Smooth muscle cell (in vitro differentiated cells): ENCODE measurements at regions not wholly inside any gene's neighbourhood (a gene's known extent, or its start where the extent isn't known, plus 50 kb on each side); places are given as distances from the start of the nearest gene placed in this dataset.
A peak's percentile ranks its signal among the peaks of the same experiment; 100 is the strongest.

Source experiments
- DNase-seq: peaks from one replicate; lab custom pipeline; 2025; ENCODE audit not compliant: unreplicated experiment; lab: John Stamatoyannopoulos, UW
- H2AFZ ChIP-seq: fragments of 200-600 bp; sonication (generic); 2 replicates; pipeline ENCODE4 v1.6.0; 2016; ENCODE audit warnings: antibody characterized with exemption, low read depth, mild to moderate bottlenecking
- H3F3A ChIP-seq: fragments of 200-600 bp; sonication (generic); 2 replicates; pipeline ENCODE4 v1.6.0; 2017; ENCODE audit warnings: antibody characterized with exemption, low read depth
- H3K27ac ChIP-seq: fragments of 200-600 bp; sonication (generic); 2 replicates; pipeline ENCODE4 v1.5.1; 2016; ENCODE audit warnings: low read depth, mild to moderate bottlenecking
- H3K27me3 ChIP-seq: fragments of 200-600 bp; sonication (generic); 2 replicates; pipeline ENCODE4 v1.6.1; 2016; ENCODE audit warnings: low read depth, mild to moderate bottlenecking
- H3K36me3 ChIP-seq: fragments of 200-600 bp; sonication (generic); 2 replicates; pipeline ENCODE4 v1.5.1; 2016; ENCODE audit warnings: low read depth
- H3K4me1 ChIP-seq: fragments of 200-600 bp; sonication (generic); 2 replicates; pipeline ENCODE4 v1.5.1; 2016; ENCODE audit warnings: low read depth
- H3K4me2 ChIP-seq: fragments of 200-600 bp; sonication (generic); 2 replicates; pipeline ENCODE4 v1.6.0; 2016; ENCODE audit warnings: mild to moderate bottlenecking
- H3K4me3 ChIP-seq: fragments of 200-600 bp; sonication (generic); 2 replicates; pipeline ENCODE4 v1.5.1; 2016; ENCODE audit warnings: mild to moderate bottlenecking
- H3K79me2 ChIP-seq: fragments of 200-600 bp; sonication (generic); 2 replicates; pipeline ENCODE4 v1.6.0; 2016; ENCODE audit warnings: low read depth, mild to moderate bottlenecking
- H3K9ac ChIP-seq: fragments of 200-600 bp; sonication (generic); 2 replicates; pipeline ENCODE4 v1.6.0; 2016; ENCODE audit warnings: low read depth
- H3K9me3 ChIP-seq: fragments of 200-600 bp; sonication (generic); replicated peaks from 2 replicates; pipeline ENCODE4 v1.5.1; 2016; ENCODE audit warnings: low read depth
- H4K20me1 ChIP-seq: fragments of 200-600 bp; sonication (generic); 2 replicates; pipeline ENCODE4 v1.6.0; 2016; ENCODE audit warnings: low read depth
- WGBS: methylation state at CpG from one replicate; pipeline ENCODE4 v1.1.7; 2016; ENCODE audit warnings: low lambda C conversion rate; 5-methylcytosine and 5-hydroxymethylcytosine counted together
- TF ChIP-seq, protein P1 (sequence below): fragments of 200-600 bp; sonication (generic); IDR thresholded peaks from 2 replicates; pipeline ENCODE4 v1.5.1; 2017; ENCODE audit warnings: borderline replicate concordance, mild to moderate bottlenecking, antibody characterized with exemption; ENCODE audit not compliant: insufficient read depth, poor library complexity, severe bottlenecking

- no peak for DNase-seq
- H3K27ac ChIP-seq, result no peak overlapping the region
- H3K9me3 ChIP-seq, result no peaks in the 10 kb centered on the region
- H3K4me2 ChIP-seq, result no peak overlapping the region
- H3K36me3 ChIP-seq, result no peaks in the 10 kb centered on the region
- H3F3A ChIP-seq, result no peaks in the 10 kb centered on the region
- H3K4me1 ChIP-seq, result peaks cover 1% of the 10 kb centered on the region
- no peaks in the 10 kb centered on the region for H4K20me1 ChIP-seq
- no peak overlapping the region for H3K9ac ChIP-seq
- no peaks in the 10 kb centered on the region for H3K27me3 ChIP-seq
- H3K79me2 ChIP-seq, result no peaks in the 10 kb centered on the region
- TF ChIP-seq, protein P1, sequence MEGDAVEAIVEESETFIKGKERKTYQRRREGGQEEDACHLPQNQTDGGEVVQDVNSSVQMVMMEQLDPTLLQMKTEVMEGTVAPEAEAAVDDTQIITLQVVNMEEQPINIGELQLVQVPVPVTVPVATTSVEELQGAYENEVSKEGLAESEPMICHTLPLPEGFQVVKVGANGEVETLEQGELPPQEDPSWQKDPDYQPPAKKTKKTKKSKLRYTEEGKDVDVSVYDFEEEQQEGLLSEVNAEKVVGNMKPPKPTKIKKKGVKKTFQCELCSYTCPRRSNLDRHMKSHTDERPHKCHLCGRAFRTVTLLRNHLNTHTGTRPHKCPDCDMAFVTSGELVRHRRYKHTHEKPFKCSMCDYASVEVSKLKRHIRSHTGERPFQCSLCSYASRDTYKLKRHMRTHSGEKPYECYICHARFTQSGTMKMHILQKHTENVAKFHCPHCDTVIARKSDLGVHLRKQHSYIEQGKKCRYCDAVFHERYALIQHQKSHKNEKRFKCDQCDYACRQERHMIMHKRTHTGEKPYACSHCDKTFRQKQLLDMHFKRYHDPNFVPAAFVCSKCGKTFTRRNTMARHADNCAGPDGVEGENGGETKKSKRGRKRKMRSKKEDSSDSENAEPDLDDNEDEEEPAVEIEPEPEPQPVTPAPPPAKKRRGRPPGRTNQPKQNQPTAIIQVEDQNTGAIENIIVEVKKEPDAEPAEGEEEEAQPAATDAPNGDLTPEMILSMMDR, result no peak
- H2AFZ ChIP-seq, result no peak overlapping the region
- H3K4me3 ChIP-seq, result no peak overlapping the region
- WGBS, result 88% methylated on average over 1 of the region's 1 CpG
These were observed 335.3 kb upstream of the AADAT start for GRCh38 chr4:170425040-170425439.

DNA sequence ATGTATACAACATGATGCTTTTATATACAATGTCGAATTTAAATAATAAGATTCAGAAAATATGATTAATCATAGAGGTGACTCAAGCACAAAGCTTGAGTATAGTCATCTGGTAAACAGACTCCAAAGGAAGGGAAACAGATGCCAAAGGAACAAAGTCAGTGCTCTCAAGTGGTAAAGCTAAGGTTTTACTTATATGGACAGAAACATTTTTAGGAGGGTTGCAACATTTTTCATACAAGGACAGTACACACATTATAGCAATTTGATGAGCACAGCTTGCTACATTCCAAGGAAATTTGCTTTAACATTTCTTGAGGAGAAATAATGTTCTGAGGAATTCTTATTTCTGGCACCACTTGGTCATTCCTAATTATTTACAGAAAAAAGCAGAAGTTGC lies 333.4 kb upstream of the AADAT start:
- H3F3A ChIP-seq, result no peaks in the 10 kb centered on the region
- no peak overlapping the region for H3K4me3 ChIP-seq
- H3K27ac ChIP-seq, result peak overlapping the region; percentile 67
- H3K4me2 ChIP-seq, result no peak overlapping the region
- H3K4me1 ChIP-seq, result peaks cover 6% of the 10 kb centered on the region
- H2AFZ ChIP-seq, result peak overlapping the region; percentile 28
- no peaks in the 10 kb centered on the region for H3K36me3 ChIP-seq
- no peak for DNase-seq
- TF ChIP-seq, protein P1, result no peak
- WGBS, result 30% methylated on average over 1 of the region's 1 CpG
- H3K9me3 ChIP-seq, result no peaks in the 10 kb centered on the region
- H3K9ac ChIP-seq, result no peak overlapping the region
- no peaks in the 10 kb centered on the region for H3K79me2 ChIP-seq
- H3K27me3 ChIP-seq, result no peaks in the 10 kb centered on the region
- no peaks in the 10 kb centered on the region for H4K20me1 ChIP-seq

GRCh38 chr4:170420255-170420693 lies 330.5 kb upstream of the AADAT start:
- H4K20me1 ChIP-seq, result no peaks in the 10 kb centered on the region
- H3K9me3 ChIP-seq, result no peaks in the 10 kb centered on the region
- no peak overlapping the region for H3K9ac ChIP-seq
- whole genome bisulfite sequencing, result 35% methylated on average over 7 of the region's 7 CpGs
- H2AFZ ChIP-seq, result peak overlapping the region; percentile 53
- peak overlapping the region; percentile 12 for H3K4me3 ChIP-seq
- H3K27ac ChIP-seq, result peak overlapping the region; percentile 57
- no peaks in the 10 kb centered on the region for H3K36me3 ChIP-seq
- peaks cover 11% of the 10 kb centered on the region for H3K4me1 ChIP-seq
- H3K4me2 ChIP-seq, result peak overlapping the region; percentile 51
- no peaks in the 10 kb centered on the region for H3F3A ChIP-seq
- no peaks in the 10 kb centered on the region for H3K27me3 ChIP-seq
- TF ChIP-seq, protein P1, result no peak
- no peaks in the 10 kb centered on the region for H3K79me2 ChIP-seq
- no peak for DNase-seq

DNA sequence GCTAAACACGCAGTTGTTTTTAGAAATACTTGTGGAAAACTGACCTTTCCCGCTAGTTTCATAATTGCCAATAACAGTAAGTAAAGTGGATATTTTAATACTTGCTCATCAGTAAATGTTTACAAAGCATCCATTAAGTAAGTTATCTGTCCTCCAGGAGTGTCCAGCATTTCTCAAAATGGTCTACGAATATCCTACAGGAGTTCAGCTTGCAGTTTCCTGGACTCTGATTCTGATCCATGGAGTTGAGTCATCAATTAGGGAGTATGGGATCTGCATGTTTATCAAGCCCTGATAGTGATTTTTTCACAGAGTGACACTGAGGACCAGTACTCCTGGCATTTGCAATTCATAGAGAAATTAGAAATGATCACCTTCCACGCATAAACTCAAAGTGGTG lies 325.2 kb upstream of the AADAT start:
- H3K9me3 ChIP-seq, result no peaks in the 10 kb centered on the region
- H3K36me3 ChIP-seq, result no peaks in the 10 kb centered on the region
- no peaks in the 10 kb centered on the region for H3K79me2 ChIP-seq
- peak overlapping the region; percentile 34 for H3K4me2 ChIP-seq
- TF ChIP-seq, protein P1, result no peak
- H3K27me3 ChIP-seq, result no peaks in the 10 kb centered on the region
- no peaks in the 10 kb centered on the region for H3F3A ChIP-seq
- no peak for DNase-seq
- 67% methylated on average over 4 of the region's 4 CpGs for WGBS
- H2AFZ ChIP-seq, result no peak overlapping the region
- H3K27ac ChIP-seq, result no peak overlapping the region
- H3K4me3 ChIP-seq, result no peak overlapping the region
- H3K9ac ChIP-seq, result no peak overlapping the region
- no peaks in the 10 kb centered on the region for H4K20me1 ChIP-seq
- peaks cover 12% of the 10 kb centered on the region for H3K4me1 ChIP-seq
